ENCODE measurements at regions not wholly inside any gene's neighbourhood (a gene's known extent, or its start where the extent isn't known, plus 50 kb on each side); places are given as distances from the start of the nearest gene placed in this dataset.

DNA sequence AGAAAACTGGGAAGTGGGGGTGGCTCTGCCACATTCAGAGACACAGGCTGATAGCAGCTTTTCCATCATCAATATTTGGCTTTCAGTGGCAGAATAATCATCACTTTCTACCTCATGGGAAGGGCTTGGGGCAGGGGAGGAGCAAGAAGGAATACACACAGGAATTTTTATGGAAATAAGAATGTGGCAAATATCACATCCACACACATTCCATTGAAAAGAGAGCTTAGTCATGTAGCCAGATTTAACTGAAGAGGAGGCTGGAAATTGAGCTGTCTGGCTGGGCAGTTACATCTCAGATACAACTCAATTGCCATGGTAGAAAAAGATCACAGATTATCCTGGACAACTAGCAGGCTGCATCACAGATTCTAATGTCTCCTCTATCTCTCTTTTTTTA lies 1474.0 kb upstream of the ACVR2A start:
- H3K9me3 ChIP-seq, result peaks cover 0 to 6% of the 10 kb centered on the region in 2 donors
- ATAC-seq, result no peak
- no peak overlapping the region for H3K27ac ChIP-seq
- H3K4me1 ChIP-seq, result no peaks in the 10 kb centered on the region
- no peak for DNase-seq
- no peak for TF ChIP-seq CTCF (IDR thresholded peaks at IDR 0.05)
- H3K36me3 ChIP-seq, result no peaks in the 10 kb centered on the region
- intact Hi-C loops (cut with DNase I), result no loop called here
- H3K4me3 ChIP-seq, result no peak overlapping the region
- H3K27me3 ChIP-seq, result no peaks in the 10 kb centered on the region

DNA sequence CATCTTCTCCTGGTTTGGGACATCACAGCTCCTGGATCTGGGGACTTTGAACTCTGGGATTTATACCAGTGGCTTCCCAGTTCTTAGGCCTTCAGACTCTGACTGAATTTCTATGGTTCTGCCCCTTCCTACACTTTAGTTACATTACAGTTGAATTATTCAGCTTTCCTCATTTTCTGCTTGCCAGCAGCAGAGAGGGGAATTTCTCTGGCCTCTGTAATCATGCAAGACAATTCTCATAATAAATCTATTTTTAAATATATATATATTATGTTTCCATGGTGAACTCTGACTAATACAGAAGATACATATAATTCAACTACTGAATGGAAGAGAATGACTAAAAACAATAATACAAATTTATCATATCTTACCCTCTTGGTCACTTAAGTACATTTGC lies 1478.6 kb upstream of the ACVR2A start:
- H3K36me3 ChIP-seq, result no peaks in the 10 kb centered on the region
- DNase-seq (no peak), ATAC-seq (no peak)
- no peaks in the 10 kb centered on the region for H3K4me1 ChIP-seq
- no peak overlapping the region for H3K27ac ChIP-seq
- H3K9me3 ChIP-seq, result peaks cover 0 to 3% of the 10 kb centered on the region in 2 donors
- TF ChIP-seq CTCF (IDR thresholded peaks at IDR 0.05), result no peak
- no peak overlapping the region for H3K4me3 ChIP-seq
- no peaks in the 10 kb centered on the region for H3K27me3 ChIP-seq
- intact Hi-C loops (cut with DNase I), result no loop called here

GRCh38 chr2:146365041-146365440 lies 1479.8 kb upstream of the ACVR2A start:
- DNase-seq (no peak), ATAC-seq (no peak)
- Histone ChIP-seq H3K4me3 (no peak overlapping the region), H3K27ac (no peak overlapping the region), H3K36me3 (no peaks in the 10 kb centered on the region), H3K9me3 (peaks cover 0 to 2% of the 10 kb centered on the region in 2 donors), H3K4me1 (no peaks in the 10 kb centered on the region), H3K27me3 (no peaks in the 10 kb centered on the region)
- intact Hi-C loops (cut with DNase I), result no loop called here
- no peak for TF ChIP-seq CTCF (IDR thresholded peaks at IDR 0.05)

GRCh38 chr2:146363731-146364130 lies 1481.1 kb upstream of the ACVR2A start:
- Histone ChIP-seq H3K4me3 (no peak overlapping the region), H3K36me3 (no peaks in the 10 kb centered on the region), H3K27ac (no peak overlapping the region), H3K9me3 (peaks cover 0 to 2% of the 10 kb centered on the region in 2 donors), H3K4me1 (no peaks in the 10 kb centered on the region), H3K27me3 (no peaks in the 10 kb centered on the region)
- intact Hi-C loops (cut with DNase I), result no loop called here
- no peak for TF ChIP-seq CTCF (IDR thresholded peaks at IDR 0.05)
- ATAC-seq, result no peak
- DNase-seq, result no peak

- no peaks in the 10 kb centered on the region for H3K9me3 ChIP-seq
- H3K36me3 ChIP-seq, result no peaks in the 10 kb centered on the region
- DNase-seq (no peak), ATAC-seq (no peak)
- intact Hi-C loops (cut with DNase I), result no loop called here
- H3K4me1 ChIP-seq, result no peaks in the 10 kb centered on the region
- no peak for TF ChIP-seq CTCF (IDR thresholded peaks at IDR 0.05)
- no peaks in the 10 kb centered on the region for H3K27me3 ChIP-seq
- H3K4me3 ChIP-seq, result no peak overlapping the region
- no peak overlapping the region for H3K27ac ChIP-seq
Observed at GRCh38 chr2:146351689-146352088, 1493.1 kb upstream of the ACVR2A start.

Measured in left lung (tissue), 4 donors.